Fibroblast of mammary gland (primary cell): ENCODE measurements at regions not wholly inside any gene's neighbourhood (a gene's known extent, or its start where the extent isn't known, plus 50 kb on each side); places are given as distances from the start of the nearest gene placed in this dataset.

Experiments used
- DNase-seq: peaks from one replicate; pipeline ENCODE4 v3.0.0-alpha.2; 2010; ENCODE audit warnings: low read depth
- H3K4me3 ChIP-seq: 2 replicates; pipeline ENCODE4 v1.5.1; 2011; ENCODE audit warnings: low read depth, mild to moderate bottlenecking, low read length, moderate library complexity; ENCODE audit not compliant: control insufficient read depth
- CTCF ChIP-seq: conservative IDR thresholded peaks from 2 replicates; pipeline ENCODE4 v1.5.1; 2011; ENCODE audit warnings: low read depth, low read length, inconsistent platforms; ENCODE audit not compliant: control insufficient read depth, insufficient read depth

- no peak for TF ChIP-seq CTCF
- DNase-seq = no peak
- no peak overlapping the region for H3K4me3 ChIP-seq
Observed at GRCh38 chr4:35105486-35105885, 1138.8 kb downstream of the ARAP2 start.

GRCh38 chr4:35106091-35106734, 1138.1 kb downstream of the ARAP2 start:
- no peak for TF ChIP-seq CTCF
- DNase-seq = no peak
- no peak overlapping the region for H3K4me3 ChIP-seq

GRCh38 chr4:35124106-35124505, 1120.2 kb downstream of the ARAP2 start:
- no peak for TF ChIP-seq CTCF
- H3K4me3 ChIP-seq = no peak overlapping the region
- DNase-seq = no peak

GRCh38 chr4:35125995-35126712, 1118.2 kb downstream of the ARAP2 start:
- no peak for TF ChIP-seq CTCF
- H3K4me3 ChIP-seq = no peak overlapping the region
- no peak for DNase-seq

- no peak for DNase-seq
- no peak overlapping the region for H3K4me3 ChIP-seq
- no peak for TF ChIP-seq CTCF
Observed at GRCh38 chr4:35138449-35138848, 1105.9 kb downstream of the ARAP2 start.

GRCh38 chr4:35147761-35148160, 1096.6 kb downstream of the ARAP2 start:
- H3K4me3 ChIP-seq = no peak overlapping the region
- no peak for TF ChIP-seq CTCF
- no peak for DNase-seq
